BJ (cell line): ENCODE measurements at regions not wholly inside any gene's neighbourhood (a gene's known extent, or its start where the extent isn't known, plus 50 kb on each side); places are given as distances from the start of the nearest gene placed in this dataset.

Experiments used
- CTCF ChIA-PET: fragments of 350-600 bp; formaldehyde crosslinking; extraction: SDS; loops from one replicate; lab custom pipeline; 2021; ENCODE audit warnings: antibody characterized with exemption, inconsistent platforms; lab: Yijun Ruan, JAX
- POLR2A ChIA-PET: fragments of 300-600 bp; sonication (Branson Sonifier 250); formaldehyde crosslinking; extraction: SDS; loops from one replicate; lab custom pipeline; 2021; ENCODE audit warnings: antibody characterized with exemption; lab: Charles Lee
- DNase-seq: peaks from one replicate; pipeline ENCODE4 v3.0.0-alpha.2; 2011; ENCODE audit warnings: low read depth
- H3K27me3 ChIP-seq: 2 replicates; pipeline ENCODE4 v1.6.0; 2011; ENCODE audit warnings: low read length; ENCODE audit not compliant: control insufficient read depth, insufficient read depth
- H3K36me3 ChIP-seq: 2 replicates; pipeline ENCODE4 v1.5.1; 2011; ENCODE audit warnings: low read length; ENCODE audit not compliant: control insufficient read depth, insufficient read depth
- H3K4me3 ChIP-seq: 2 replicates; pipeline ENCODE4 v1.5.1; 2011; ENCODE audit warnings: low read depth, mild to moderate bottlenecking, control low read depth, low read length
- CTCF ChIP-seq: IDR thresholded peaks from 2 replicates; pipeline ENCODE4 v1.5.1; 2011; ENCODE audit warnings: low read depth, mild to moderate bottlenecking, control low read depth, inconsistent platforms, low read length, moderate library complexity; ENCODE audit not compliant: insufficient read depth

- no peak for DNase-seq
Observed at GRCh38 chr5:29894668-29895067, 1298.8 kb upstream of the CDH6 start.

GRCh38 chr5:29889051-29889450 lies 1304.4 kb upstream of the CDH6 start:
- ChIA-PET CTCF (no interaction called here), POLR2A (no interaction called here)
- no peaks in the 10 kb centered on the region for H3K36me3 ChIP-seq
- no peak for TF ChIP-seq CTCF
- H3K4me3 ChIP-seq: no peak overlapping the region
- DNase-seq: no peak
- H3K27me3 ChIP-seq: no peaks in the 10 kb centered on the region

More at GRCh38 chr5:29894668-29895067, 1298.8 kb upstream of the CDH6 start:
- H3K27me3 ChIP-seq: no peaks in the 10 kb centered on the region
- H3K4me3 ChIP-seq: no peak overlapping the region
- TF ChIP-seq CTCF: no peak
- CTCF ChIA-PET: no interaction called here
- no peaks in the 10 kb centered on the region for H3K36me3 ChIP-seq
- POLR2A ChIA-PET: no interaction called here

- Histone ChIP-seq H3K4me3 (no peak overlapping the region), H3K36me3 (no peaks in the 10 kb centered on the region), H3K27me3 (no peaks in the 10 kb centered on the region)
- no peak for DNase-seq
- ChIA-PET CTCF (no interaction called here), POLR2A (no interaction called here)
- TF ChIP-seq CTCF: no peak
Observed at GRCh38 chr5:29885595-29885994, 1307.9 kb upstream of the CDH6 start.

GRCh38 chr5:29882036-29882435 lies 1311.5 kb upstream of the CDH6 start:
- DNase-seq: no peak
- TF ChIP-seq CTCF: no peak
- POLR2A ChIA-PET: no interaction called here
- H3K4me3 ChIP-seq: no peak overlapping the region
- CTCF ChIA-PET: no interaction called here
- no peaks in the 10 kb centered on the region for H3K27me3 ChIP-seq
- no peaks in the 10 kb centered on the region for H3K36me3 ChIP-seq

GRCh38 chr5:29879401-29879800 lies 1314.1 kb upstream of the CDH6 start:
- DNase-seq: no peak
- POLR2A ChIA-PET: no interaction called here
- Histone ChIP-seq H3K36me3 (no peaks in the 10 kb centered on the region), H3K4me3 (no peak overlapping the region), H3K27me3 (no peaks in the 10 kb centered on the region)
- CTCF ChIA-PET: no interaction called here
- no peak for TF ChIP-seq CTCF
